Dedifferentiated amniotic fluid mesenchymal stem cell (primary cell): ENCODE measurements at regions not wholly inside any gene's neighbourhood (a gene's known extent, or its start where the extent isn't known, plus 50 kb on each side); places are given as distances from the start of the nearest gene placed in this dataset.

Source experiments
- DNase-seq: peaks from one replicate; pipeline ENCODE4 v3.0.0-alpha.2; 2016; ENCODE audit errors: extremely low spot score

DNA sequence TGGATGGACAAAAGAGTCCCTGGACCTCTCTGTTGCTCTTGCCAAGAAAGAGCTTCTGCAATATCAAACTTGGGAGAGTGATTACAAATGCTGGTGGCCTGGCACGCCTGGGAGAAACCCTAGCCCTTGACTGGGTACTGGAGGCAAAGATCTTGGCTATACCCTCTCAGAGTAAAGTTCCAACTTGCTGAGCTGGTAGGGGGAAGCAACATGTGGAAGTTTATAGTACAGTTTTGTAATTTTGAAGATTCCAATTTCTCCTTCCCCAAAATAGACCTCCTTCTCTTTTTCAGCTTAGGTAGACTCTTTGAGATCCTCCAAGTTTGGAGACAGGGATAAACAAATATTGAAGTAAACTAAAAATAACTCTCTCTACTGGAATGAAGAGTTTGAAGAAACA lies 645.3 kb downstream of the NR4A2 start:
- no peak for DNase-seq

DNA sequence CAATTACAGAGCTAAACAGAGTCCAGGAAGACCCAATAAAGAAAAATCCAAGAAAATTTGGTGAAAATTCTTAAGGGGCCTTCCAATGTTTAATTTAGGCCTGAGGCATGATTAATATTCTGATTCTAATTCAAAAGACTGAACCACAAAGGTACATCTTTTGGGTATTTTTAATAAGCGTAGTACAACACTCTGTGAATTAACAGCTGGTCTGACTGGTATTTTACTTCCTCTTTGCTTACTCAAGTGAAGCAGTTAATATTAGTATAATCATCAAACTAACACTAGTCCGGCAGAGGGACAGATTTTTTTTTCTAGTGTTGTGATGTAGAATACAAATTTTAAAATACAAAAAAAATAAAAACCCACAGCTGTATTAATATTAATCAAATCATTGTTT lies 652.9 kb downstream of the NR4A2 start:
- DNase-seq, result no peak

DNA sequence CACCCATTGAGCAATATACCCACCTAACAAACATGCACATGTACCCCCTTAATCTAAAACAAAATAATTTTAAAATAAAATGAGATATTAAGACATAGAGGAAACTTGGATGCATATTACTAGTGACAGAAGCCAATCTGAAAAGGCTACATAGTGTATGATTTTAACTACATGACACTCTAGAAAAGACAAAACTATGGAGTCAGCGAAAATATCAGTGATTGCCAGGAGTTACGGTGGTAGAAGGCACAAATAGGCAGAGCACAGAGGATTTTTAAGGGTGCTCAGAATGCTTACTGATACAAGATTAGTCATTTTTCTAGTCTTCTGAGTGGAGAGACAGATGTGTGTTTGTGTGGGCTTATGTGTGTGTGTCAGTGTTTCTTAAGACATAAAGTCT lies 656.6 kb downstream of the NR4A2 start:
- no peak for DNase-seq

DNA sequence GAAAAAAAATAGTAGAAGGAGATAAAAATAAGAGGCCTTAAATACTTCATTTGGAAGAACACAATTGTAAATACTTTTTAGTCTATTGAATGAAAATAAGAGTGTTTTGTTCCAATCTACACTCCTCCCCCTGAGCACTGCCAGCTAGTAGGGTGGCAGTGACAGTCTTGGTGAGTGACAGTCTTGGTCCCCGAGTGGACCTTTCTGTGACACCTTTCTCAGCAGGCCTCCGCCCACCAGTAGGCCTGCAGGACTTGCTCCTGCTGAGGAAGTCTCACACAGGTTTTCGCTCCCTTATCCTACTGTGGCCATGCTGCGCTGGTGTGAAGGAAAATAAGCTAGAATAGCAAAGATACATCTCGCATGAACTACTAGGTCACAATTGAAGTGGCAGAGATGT lies 666.8 kb downstream of the NR4A2 start:
- no peak for DNase-seq

DNA sequence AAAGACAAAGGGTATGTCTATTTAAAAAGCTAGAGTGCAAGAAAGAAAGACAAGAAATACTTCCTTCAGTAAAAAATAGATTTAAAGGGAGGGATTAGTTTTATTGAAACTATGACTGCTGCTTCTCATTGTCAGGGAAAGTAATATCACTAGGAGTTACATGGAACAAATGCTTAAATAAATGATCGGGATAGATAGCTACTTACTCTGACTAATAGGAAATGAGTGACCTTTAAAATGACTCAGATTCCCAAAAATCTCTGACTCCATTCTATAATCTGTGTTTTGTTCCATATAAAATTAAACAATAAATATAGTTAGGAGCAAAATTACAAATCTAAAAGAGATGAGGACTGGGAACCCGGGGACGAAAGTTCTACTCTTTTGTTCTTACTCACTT lies 669.3 kb downstream of the NR4A2 start:
- DNase-seq, result no peak

DNA sequence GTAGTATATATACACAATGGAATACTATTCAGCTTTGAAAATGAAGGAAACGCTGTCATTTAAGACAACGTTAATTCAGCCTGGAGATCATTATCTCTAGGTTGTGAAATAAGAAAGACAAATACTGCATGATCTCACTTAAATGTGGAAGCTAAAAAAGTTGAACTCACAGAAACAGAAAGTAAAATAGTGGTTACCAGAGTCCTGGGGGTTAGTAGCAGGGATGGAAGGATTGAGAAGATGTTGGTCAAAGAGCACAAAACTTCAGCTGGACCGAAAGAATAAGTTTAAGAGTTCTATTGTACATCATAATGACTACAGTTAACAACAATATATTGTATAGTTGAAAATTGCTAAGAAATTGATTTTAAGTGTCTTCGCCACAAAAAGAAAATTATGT lies 670.3 kb downstream of the NR4A2 start:
- no peak for DNase-seq

DNA sequence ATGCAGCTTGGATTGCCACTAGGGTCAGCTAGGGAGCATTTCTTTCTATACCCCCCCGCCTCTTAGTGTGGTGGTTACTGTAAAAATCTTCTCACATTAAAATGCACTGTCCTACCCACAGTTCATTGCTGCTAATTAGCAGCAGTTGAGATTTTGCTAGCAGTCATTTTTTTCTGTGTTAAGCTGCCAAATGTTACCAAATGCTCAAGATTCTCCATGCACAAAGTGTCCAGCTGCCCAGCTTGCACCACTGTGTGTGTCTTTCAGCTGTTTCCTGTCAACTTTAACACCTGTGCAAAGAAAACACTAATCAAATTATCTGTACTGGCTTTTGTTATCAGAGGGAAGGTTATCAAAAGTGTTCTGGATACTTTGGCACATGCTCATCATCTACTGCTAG lies 679.3 kb downstream of the NR4A2 start:
- no peak for DNase-seq

DNA sequence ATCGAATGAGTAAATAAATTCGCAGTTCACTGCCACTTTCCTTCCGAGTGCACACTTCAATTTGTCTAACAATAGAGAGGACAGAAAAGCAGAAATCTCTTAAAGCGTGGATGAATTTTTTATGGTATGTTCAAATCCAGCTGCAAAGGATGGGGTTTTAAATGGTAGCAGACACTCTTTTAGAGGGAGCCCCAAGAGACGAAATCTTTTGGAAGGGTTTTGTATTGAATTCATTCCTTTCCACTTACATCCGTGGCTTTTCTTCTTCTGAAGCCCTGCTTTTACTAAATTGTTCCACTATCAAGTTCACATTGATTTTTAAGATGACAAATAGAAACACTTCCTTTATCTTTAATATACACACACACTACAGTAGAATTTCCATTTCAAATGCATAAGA lies 680.7 kb downstream of the NR4A2 start:
- no peak for DNase-seq

DNA sequence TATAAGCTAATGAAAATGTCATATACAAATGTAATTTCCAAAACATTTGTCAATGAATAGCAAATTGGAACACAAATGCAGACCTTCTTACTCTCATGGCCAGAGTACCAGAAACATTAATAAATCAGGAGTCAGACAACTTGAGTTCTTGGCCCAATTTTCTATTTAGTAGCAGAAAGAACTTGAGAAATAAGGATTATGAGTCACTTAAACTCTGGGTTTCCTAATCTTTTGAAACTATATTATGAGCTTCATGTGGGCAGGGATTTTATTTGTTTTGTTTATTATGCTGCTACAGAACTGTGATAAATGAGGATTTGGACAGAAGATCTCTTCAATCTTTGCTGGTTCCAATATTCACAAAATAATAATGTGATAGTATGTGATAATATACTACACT lies 686.7 kb downstream of the NR4A2 start:
- DNase-seq, result no peak

DNA sequence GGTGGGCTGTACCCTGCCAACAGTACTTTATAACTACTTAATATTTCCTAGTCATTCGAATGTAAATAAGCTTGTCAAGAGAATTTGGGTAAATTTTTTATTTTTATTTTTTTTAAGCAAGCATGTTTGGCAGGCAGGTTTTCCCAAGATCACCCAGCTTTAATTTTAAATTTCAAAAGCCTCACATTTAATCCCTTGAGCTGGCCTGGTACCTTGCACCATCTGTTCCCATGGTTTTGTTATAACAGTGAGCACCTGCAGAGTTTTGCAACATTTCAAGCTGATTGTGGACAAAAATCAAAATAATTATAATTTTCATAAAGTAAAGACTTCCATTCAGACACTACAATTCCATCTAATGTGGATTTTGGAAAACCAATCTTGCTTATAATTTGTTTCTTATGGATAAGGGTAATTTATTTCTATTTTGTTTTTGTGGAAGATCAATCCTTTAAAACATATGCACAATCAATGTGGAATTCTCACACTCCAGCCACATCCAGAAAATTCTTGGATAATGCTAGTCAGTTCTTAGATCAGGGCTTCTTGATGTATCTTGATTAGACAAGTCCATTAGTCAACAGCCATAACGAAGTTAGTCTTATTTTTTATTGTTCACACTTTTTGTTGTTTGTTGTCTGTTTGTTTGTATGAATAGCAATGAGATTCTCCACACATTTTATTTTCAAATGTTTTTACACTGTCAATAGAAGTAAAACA lies 689.3 kb downstream of the NR4A2 start:
- no peak for DNase-seq

DNA sequence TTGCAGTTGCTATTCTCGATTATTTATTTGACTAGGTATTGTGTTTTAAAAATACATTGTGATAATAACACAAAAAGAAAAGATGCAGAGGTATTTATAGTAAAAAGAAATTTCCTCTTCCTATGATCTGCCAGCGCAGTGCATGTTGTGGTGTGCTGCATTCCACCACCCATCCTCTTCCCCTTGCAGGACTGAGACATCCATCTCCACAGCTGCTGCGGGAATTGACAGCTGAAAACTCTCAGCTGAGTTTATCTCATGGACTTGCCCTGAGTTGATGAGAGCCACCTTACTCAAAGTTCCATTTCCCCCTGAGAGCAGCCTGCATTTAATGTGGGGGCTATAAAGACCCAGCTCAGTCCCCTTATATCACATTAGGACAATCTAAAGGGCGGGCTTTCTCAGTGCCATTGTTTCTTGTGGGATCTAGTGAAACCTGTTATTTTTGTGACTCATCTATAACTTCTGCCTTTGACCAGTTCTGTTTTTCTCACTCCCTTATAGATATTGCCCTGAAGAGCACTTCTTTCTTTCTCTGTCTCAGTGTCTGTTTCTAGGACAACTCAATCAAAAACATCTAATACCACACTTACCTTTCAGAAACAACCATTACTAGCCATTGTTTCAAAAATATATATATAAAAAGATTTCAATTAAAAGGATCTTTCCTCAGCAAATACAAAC lies 698.5 kb downstream of the NR4A2 start:
- no peak for DNase-seq

DNA sequence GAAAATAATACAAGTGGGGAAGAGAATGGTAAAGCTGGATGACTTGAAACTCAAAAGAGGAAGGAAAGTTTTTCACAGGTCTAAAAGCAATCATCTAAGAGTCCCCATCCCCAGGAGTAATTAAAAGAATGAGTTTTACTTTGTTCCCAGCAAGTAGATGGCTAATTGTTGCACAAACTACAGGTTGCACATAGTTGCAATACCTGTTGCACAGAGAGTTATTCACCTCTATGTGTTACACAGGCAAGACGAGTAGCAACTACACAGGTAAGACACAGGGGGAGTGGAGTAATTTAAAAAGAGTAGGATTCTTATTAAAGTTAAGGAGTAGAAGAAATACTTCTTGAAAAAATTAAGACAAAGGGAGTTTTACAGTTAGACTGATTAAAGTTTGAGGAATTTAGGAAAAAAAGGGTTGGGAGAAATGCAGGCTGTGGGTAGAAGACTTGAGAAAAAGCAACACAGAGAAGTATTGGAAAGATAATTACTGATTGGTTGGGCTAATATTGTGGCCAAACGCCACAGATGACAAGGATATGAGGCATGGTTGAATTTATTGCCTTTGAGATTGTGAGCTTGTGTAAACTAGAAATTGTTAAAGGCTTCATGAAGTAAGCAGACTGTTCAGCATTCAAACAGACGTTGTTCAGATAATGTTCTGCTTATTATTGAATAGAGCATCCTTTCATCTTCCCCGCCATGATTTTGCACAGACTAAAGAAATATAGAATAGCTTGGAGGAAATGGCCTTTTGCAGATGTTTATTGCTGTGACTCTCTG lies 699.3 kb downstream of the NR4A2 start:
- no peak for DNase-seq

DNA sequence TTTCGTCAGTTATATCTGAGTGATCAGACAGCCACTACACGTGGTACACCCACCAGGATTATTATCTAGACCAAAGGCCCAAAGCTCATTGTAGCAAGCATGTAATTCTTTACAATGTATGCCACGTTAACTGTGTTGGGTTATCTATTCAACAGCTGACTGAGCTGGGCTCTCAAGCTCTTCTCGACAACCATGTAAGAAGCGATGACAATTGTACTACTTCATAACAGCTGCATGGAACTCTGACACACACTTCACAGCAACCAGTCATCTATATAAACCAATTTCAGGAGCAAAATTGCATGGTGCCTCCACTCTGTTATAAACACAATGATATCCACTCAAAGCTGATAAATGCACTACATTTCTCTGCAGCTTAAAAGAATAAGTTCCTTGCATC lies 701.8 kb downstream of the NR4A2 start:
- no peak for DNase-seq

DNA sequence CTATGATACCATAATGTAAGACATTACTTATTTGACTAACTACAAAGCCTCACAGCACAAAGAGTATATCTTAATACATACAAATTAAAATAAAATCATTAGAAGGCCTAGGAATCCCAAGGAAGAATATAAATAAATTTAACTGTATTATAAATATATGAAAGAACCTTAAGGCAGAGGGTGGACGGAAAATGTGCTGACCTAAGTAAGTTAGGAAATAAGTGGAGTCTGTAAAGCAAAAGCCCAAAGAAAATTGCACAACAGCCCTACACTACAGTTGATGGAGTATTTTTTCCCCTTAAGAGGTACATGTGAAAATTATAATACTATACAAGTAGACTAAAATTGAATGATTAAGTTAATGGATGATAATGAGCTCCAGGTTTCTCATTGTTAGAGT lies 710.1 kb downstream of the NR4A2 start:
- no peak for DNase-seq

DNA sequence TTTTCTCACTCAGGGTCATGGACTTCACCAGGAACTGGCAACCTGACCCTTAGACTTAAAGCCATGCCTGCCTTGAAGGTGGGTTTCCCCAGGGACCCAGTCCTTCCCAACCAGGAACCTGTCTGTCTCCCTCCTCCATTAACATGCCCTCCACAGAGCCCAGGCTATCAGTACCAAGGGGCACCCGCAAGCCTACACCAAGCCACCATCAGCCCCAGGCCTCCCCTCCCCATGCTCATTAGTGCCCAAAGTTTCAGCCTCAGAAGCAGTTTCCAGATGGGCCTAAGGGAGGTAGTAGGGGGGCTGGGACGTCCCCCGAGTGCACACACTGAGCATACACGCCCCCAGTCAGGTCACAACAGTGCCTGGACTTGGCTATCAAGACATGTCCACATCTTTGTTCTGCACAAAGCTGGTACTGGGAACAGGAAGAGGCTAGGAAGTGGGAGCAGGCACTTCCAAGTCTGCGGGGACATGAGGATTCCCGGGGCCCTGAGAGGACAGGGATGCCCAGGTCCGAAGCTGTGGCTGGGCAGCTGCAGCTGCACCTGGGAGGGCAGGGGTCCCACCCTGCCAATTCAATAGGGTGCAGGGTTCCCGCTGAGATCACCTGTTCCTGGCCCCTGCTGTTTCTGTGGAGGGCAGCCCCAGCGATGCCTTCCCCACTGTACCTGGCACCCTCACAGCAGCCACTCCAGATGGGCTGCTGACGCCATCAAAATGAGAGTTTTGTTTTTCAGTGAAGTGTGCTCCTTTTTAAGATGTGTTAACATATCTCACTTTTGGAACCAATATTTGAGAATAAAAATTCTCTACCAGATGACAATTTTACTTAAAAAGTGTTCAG lies 731.4 kb downstream of the NR4A2 start:
- no peak for DNase-seq

DNA sequence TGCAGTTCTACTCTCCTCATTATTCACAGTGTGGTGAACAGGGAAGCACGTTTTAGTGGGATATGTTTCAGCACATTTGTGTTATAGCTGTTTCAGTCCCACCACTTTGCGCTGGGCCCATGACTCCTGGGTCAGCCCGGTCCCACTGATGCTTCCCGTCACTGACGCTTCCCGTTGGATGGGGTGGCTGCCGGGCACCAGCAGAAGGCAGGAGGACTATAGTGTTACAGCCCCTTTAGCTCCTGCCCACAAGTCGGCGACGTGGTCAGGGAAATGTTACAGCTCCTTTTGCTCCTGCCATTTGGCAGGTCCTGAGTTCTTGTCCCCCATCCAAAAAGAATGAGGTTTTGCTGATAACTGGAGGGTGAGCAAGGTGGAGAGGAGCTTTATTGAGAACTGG lies 732.2 kb downstream of the NR4A2 start:
- no peak for DNase-seq

DNA sequence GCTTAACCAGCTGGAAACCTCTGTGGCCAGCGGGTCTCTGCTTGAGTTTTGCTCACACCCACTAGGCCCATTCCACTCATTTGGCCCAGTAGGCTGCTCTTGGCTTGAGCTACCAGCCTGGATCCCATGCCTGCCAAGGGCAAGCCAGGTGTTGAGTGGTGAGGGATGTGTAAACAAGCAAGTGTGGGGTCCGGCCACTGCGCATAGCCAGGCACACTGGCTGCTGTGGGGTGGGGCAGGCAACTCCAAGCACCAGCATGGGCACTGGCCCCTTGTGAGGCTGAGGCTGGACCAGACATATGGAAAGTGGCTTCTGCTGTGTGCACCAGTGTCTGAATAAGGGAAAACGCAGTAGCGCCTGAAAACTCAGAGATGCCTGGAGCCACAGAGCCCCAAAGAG lies 732.7 kb downstream of the NR4A2 start:
- no peak for DNase-seq

DNA sequence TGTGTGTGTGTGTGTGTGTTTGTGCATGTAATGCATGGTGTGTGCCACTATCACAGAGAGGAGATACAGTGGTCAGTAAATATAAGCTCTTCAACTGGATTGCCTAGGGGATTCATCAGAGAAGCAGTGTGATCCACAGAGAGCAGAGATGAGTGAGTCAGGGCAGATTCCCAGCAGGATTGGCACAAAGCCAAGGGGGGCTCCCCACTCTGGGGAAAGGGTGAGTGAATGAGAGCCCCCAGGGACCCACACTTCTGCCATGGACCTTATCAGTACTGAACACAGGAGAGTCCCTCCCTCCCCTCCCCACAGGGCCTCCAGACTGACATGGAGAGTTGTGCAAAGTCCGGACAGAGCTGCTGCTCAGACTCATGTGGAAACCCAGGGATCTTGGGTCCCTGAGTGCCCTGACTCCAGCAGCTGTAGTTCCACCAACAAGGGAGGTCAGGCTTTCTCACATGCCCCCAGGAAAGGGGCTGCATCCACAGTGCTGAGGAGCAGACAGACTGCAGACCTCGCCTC lies 748.8 kb downstream of the NR4A2 start:
- DNase-seq, result no peak

DNA sequence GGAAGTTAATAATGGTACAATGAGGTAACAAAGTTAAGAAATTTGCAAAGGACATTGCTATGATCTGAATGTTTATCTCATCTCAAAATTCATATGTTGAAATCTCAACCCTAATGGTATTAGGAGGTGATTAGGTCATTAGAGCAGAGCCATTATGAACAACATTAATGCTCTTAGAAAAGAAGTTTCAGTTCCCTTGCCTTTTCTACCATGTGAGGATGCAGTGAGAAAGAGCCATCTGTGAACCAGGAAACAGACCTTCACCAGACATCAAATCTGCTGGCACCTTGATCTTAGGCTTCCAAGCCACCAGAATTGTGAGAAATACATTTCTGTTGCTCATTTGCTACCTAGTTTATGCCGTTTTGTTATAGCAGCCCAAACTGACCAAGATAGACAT lies 757.6 kb downstream of the NR4A2 start:
- DNase-seq, result no peak

DNA sequence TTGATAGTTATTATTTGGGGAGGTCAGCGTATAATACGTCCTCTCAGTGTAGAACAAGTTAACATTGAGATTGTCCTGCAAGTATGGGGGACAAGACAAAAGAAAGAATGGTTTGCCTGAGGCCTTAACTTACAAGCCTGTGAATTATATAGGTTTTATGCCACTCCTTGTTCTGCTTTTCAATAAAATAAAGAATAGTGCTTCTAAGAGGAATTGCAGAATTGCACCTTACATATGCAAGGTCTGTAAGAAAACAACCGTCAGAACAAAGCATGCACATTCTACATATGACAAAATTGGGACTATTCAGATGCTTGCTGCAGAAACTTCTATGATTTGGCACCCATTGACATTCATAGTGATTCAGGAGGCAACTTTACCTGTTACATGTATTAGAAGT lies 785.0 kb downstream of the NR4A2 start:
- no peak for DNase-seq

DNA sequence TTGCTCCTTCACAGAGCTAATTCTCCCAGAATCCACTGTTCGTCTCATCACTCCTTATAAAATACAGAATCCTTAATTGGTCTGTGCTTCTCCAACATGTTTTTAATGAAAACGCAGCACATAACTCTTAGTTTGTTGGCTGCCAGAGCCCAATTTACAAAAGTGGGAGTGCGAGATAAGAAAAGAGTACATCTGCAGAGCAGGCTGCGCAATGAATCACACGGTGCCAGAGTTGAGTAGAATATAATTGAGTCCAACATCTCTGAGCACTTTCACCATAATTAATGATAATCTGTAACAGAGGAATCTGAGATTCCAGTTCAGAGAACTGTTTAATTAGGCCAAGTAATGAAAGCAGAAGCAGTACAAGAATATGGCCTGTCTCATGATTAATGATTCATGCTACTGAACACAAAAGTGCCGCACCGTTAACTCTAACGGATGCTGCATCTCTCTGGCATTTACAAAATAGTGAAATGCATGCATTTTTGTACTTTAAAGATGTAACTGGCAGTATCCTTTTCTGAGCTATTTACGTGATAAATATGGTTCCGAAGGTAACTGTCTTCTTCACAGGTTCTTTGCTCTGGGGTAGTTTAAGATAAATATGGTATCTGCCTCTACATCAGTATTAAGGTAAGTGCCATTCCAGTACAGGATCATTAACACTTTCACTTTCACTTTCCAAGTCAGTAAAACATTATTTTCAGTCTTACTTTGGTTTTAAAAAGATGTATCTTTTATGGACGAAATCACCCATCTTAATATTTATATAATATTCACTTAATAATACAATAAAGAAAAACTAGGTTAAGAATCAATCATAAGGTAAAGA lies 785.6 kb downstream of the NR4A2 start:
- no peak for DNase-seq
